ENCODE measurements at regions not wholly inside any gene's neighbourhood (a gene's known extent, or its start where the extent isn't known, plus 50 kb on each side); places are given as distances from the start of the nearest gene placed in this dataset.
"Not testable (repeated sequence)": the region's sequence is repeated elsewhere in the genome, so short reads cannot be mapped to it uniquely, and the experiment has no call there.

GRCh38 chr13:70995338-70995737, 871.7 kb downstream of the DACH1 start:
- Mint-ChIP-seq H3K27me3 (ENCODE audit: low read depth) (no peaks in the 10 kb centered on the region), H3K27ac (no peak overlapping the region), H3K4me1 (ENCODE audit: low read depth) (no peaks in the 10 kb centered on the region), H3K4me3 (ENCODE audit: low read depth) (no peak overlapping the region), H3K9me3 (no peaks in the 10 kb centered on the region), H3K36me3 (ENCODE audit: low read depth) (no peaks in the 10 kb centered on the region)
- intact Hi-C loops (cut with micrococcal nuclease), result no loop called here
- DNase-seq (ENCODE audit: low spot score), result no peak

GRCh38 chr13:70994191-70994590, 872.8 kb downstream of the DACH1 start:
- H3K4me1 Mint-ChIP-seq (ENCODE audit: low read depth), result no peaks in the 10 kb centered on the region
- H3K27me3 Mint-ChIP-seq (ENCODE audit: low read depth), result no peaks in the 10 kb centered on the region
- H3K9me3 Mint-ChIP-seq, result no peaks in the 10 kb centered on the region
- no peaks in the 10 kb centered on the region for H3K36me3 Mint-ChIP-seq (ENCODE audit: low read depth)
- intact Hi-C loops (cut with micrococcal nuclease), result no loop called here
- no peak overlapping the region for H3K27ac Mint-ChIP-seq
- DNase-seq (ENCODE audit: low spot score), result no peak
- no peak overlapping the region for H3K4me3 Mint-ChIP-seq (ENCODE audit: low read depth)

DNA sequence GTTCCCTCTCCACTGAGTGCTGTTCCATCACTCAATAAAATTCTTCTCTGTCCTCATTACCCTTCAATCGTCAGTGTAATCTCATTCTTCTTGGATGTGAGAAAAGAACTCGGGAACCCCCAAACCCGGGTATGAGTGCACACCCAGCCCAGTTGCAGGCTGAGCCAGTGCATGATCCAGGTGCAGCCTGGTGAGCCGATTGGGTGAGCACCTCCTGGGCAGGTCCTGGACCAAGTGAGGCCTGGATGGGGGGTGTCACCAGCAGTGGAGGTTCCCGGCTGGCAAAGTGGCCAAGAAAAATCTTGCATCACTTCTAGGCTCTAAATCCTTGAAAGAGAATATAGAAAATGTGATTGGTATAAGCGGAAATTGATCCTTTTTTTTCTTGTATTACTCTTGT, 878.8 kb upstream of the KLHL1 start:
- Mint-ChIP-seq H3K36me3 (ENCODE audit: low read depth) (no peaks in the 10 kb centered on the region), H3K9me3 (no peaks in the 10 kb centered on the region), H3K4me1 (ENCODE audit: low read depth) (no peaks in the 10 kb centered on the region), H3K27ac (no peak overlapping the region), H3K27me3 (ENCODE audit: low read depth) (no peaks in the 10 kb centered on the region), H3K4me3 (ENCODE audit: low read depth) (no peak overlapping the region)
- DNase-seq (ENCODE audit: low spot score), result no peak
- intact Hi-C loops (cut with micrococcal nuclease), result no loop called here

- Mint-ChIP-seq H3K4me3 (ENCODE audit: low read depth) (no peak overlapping the region), H3K36me3 (ENCODE audit: low read depth) (no peaks in the 10 kb centered on the region), H3K27ac (no peak overlapping the region), H3K9me3 (no peaks in the 10 kb centered on the region), H3K27me3 (ENCODE audit: low read depth) (no peaks in the 10 kb centered on the region), H3K4me1 (ENCODE audit: low read depth) (no peaks in the 10 kb centered on the region)
- intact Hi-C loops (cut with micrococcal nuclease), result no loop called here
- no peak for DNase-seq (ENCODE audit: low spot score)
Measured at GRCh38 chr13:70985371-70985770, 877.1 kb upstream of the KLHL1 start.

GRCh38 chr13:70981219-70981618, 873.0 kb upstream of the KLHL1 start:
- H3K27me3 Mint-ChIP-seq (ENCODE audit: low read depth); DNase-seq (ENCODE audit: low spot score); intact Hi-C loops (cut with micrococcal nuclease); H3K27ac Mint-ChIP-seq; H3K9me3 Mint-ChIP-seq; H3K36me3 Mint-ChIP-seq (ENCODE audit: low read depth); H3K4me1 Mint-ChIP-seq (ENCODE audit: low read depth); H3K4me3 Mint-ChIP-seq (ENCODE audit: low read depth): not testable (repeated sequence)

DNA sequence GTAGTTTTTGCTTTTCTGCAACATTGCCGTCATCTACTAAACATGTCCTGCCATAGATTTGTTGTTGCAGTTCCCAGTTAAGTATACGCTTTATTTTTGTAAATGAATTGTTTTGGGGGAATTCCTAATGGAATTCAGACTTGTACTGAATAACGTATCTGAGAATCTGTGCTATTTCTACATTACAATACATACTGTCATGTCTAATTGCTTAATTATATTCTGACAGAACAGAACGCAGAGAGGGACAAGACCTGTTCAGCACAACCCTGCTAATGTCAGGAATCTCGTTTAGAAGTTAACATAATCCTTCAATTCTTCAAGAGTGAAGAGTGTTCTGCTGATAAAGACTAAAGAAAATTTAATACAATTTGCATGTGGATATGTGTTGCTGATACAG, 861.1 kb upstream of the KLHL1 start:
- Mint-ChIP-seq H3K4me1 (ENCODE audit: low read depth) (no peaks in the 10 kb centered on the region), H3K27ac (no peak overlapping the region), H3K9me3 (no peaks in the 10 kb centered on the region), H3K36me3 (ENCODE audit: low read depth) (no peaks in the 10 kb centered on the region), H3K27me3 (ENCODE audit: low read depth) (no peaks in the 10 kb centered on the region), H3K4me3 (ENCODE audit: low read depth) (no peak overlapping the region)
- no peak for DNase-seq (ENCODE audit: low spot score)
- intact Hi-C loops (cut with micrococcal nuclease), result loop anchor here (10.0 kb wide), 1 partner anchor 905 kb away; no protein-coding TSS in a partner anchor

DNA sequence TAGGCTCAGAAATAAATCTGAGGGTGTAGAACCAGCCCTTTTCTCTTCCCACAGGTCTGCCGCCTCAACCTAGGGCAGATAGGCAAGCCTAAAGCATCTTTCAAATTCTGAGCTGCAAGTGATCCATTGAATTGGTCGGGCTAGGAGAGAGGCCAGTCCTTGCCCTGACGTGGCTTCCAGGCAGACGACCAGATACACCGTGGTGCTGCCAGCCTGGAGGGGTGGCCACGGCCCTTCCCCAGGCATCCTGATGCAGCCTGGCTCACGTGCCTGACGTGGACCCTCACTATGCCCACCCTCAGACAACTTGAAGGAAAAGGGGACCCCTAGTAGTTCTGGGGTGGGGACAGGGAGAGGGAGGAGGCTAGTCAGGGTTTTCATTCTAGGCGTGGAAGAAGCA, 859.3 kb upstream of the KLHL1 start:
- no peak overlapping the region for H3K4me3 Mint-ChIP-seq (ENCODE audit: low read depth)
- no peak for DNase-seq (ENCODE audit: low spot score)
- H3K4me1 Mint-ChIP-seq (ENCODE audit: low read depth), result no peaks in the 10 kb centered on the region
- intact Hi-C loops (cut with micrococcal nuclease), result loop anchor here (10.0 kb wide), 1 partner anchor 907 kb away; no protein-coding TSS in a partner anchor
- no peaks in the 10 kb centered on the region for H3K9me3 Mint-ChIP-seq
- no peaks in the 10 kb centered on the region for H3K27me3 Mint-ChIP-seq (ENCODE audit: low read depth)
- H3K36me3 Mint-ChIP-seq (ENCODE audit: low read depth), result no peaks in the 10 kb centered on the region
- H3K27ac Mint-ChIP-seq, result no peak overlapping the region

DNA sequence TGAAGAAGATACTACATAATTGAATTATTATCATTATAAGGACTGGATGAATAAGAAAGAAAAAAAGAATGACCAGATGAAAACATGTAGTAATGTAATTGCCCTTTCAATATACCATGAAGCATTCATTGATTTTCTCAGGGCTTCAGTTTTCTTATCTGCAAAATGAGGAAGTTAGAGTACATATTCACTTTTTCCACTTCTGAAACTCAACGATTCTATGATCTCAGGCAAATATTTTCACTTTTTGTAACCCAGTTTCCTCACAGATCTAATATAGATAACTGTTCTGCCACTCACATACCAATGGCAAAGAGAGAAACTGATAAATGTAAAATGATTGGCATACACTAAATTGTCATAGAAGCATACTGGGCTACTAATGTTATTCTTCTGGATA, 856.6 kb upstream of the KLHL1 start:
- no peak overlapping the region for H3K4me3 Mint-ChIP-seq (ENCODE audit: low read depth)
- no peaks in the 10 kb centered on the region for H3K36me3 Mint-ChIP-seq (ENCODE audit: low read depth)
- intact Hi-C loops (cut with micrococcal nuclease), result loop anchor here (10.0 kb wide), 1 partner anchor 910 kb away; no protein-coding TSS in a partner anchor
- H3K27me3 Mint-ChIP-seq (ENCODE audit: low read depth), result no peaks in the 10 kb centered on the region
- H3K9me3 Mint-ChIP-seq, result no peaks in the 10 kb centered on the region
- no peaks in the 10 kb centered on the region for H3K4me1 Mint-ChIP-seq (ENCODE audit: low read depth)
- no peak overlapping the region for H3K27ac Mint-ChIP-seq
- no peak for DNase-seq (ENCODE audit: low spot score)

GRCh38 chr13:70964124-70964523, 855.9 kb upstream of the KLHL1 start:
- no peak overlapping the region for H3K27ac Mint-ChIP-seq
- no peak overlapping the region for H3K4me3 Mint-ChIP-seq (ENCODE audit: low read depth)
- H3K4me1 Mint-ChIP-seq (ENCODE audit: low read depth), result no peaks in the 10 kb centered on the region
- H3K27me3 Mint-ChIP-seq (ENCODE audit: low read depth), result no peaks in the 10 kb centered on the region
- intact Hi-C loops (cut with micrococcal nuclease), result loop anchor here (10.0 kb wide), 1 partner anchor 911 kb away; no protein-coding TSS in a partner anchor
- no peaks in the 10 kb centered on the region for H3K36me3 Mint-ChIP-seq (ENCODE audit: low read depth)
- no peak for DNase-seq (ENCODE audit: low spot score)
- no peaks in the 10 kb centered on the region for H3K9me3 Mint-ChIP-seq

DNA sequence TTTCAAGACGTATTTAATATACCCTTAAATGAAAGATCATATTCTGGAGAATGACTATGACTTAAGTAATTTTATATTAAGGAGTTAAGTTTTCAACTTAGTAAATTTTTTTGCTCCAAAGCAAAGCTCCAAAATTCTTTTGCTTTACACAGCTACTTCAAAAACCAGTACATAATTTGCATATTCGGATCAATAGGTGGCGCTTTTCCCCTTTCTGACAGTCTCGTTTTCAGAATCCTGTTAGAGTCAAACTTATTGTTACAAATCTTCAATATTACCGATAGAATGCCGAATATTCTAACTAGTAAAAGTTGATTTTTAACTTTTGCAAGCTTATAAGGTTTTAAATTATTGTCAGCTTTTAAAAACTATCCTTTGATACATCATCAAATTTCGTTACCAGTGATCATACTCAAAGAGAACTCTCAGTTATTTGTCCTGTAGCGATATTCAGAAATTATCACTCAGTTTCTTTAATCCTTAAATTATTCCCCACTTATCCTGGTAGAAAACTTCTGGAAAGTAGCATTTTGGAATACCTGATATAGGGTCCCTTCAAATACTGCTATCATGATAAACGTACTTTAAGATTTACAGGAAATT, 852.7 kb upstream of the KLHL1 start:
- Mint-ChIP-seq H3K36me3 (ENCODE audit: low read depth) (no peaks in the 10 kb centered on the region), H3K4me3 (ENCODE audit: low read depth) (no peak overlapping the region), H3K27me3 (ENCODE audit: low read depth) (no peaks in the 10 kb centered on the region), H3K27ac (no peak overlapping the region), H3K4me1 (ENCODE audit: low read depth) (no peaks in the 10 kb centered on the region), H3K9me3 (no peaks in the 10 kb centered on the region)
- DNase-seq (ENCODE audit: low spot score), result no peak
- intact Hi-C loops (cut with micrococcal nuclease), result loop anchor here (10.0 kb wide), 1 partner anchor 914 kb away; no protein-coding TSS in a partner anchor

DNA sequence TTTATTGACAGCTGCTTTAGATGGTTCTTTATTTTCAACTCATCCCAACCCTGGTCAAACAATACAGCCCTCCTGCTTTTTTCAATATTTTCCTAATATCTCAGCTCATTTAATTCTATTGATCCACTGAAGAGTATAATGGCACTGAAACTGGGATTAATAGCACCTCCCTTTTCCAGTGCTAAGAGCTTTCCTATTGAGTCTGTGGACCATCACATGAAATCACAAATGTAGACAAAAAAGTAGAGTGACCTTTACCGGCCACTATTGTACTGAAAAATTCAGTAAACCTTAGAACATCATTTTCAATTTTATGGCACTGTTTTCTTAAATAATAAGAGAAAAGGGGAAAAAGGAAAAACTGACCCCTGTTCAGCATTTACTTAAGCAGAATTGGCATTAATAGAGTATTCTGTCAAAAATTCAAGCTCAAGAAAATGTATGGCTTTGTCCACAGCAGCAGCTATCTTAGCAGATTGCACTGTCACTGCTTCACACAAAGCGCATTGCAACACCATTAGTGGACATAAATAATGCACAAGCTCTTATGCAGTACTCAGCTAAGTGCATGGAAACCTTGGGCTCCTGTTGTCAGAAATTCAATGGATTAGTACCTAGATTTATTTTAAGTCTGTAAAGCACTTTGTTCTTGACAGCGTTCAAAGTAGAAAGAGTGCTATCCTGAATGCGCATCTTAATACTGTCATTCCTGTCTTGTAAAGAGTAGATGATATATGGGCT, 851.0 kb upstream of the KLHL1 start:
- Mint-ChIP-seq H3K27ac (no peak overlapping the region), H3K36me3 (ENCODE audit: low read depth) (no peaks in the 10 kb centered on the region), H3K4me1 (ENCODE audit: low read depth) (no peaks in the 10 kb centered on the region), H3K9me3 (no peaks in the 10 kb centered on the region), H3K4me3 (ENCODE audit: low read depth) (no peak overlapping the region), H3K27me3 (ENCODE audit: low read depth) (no peaks in the 10 kb centered on the region)
- intact Hi-C loops (cut with micrococcal nuclease), result no loop called here
- DNase-seq (ENCODE audit: low spot score), result no peak

- intact Hi-C loops (cut with micrococcal nuclease), result no loop called here
- Mint-ChIP-seq H3K4me3 (ENCODE audit: low read depth) (no peak overlapping the region), H3K9me3 (no peaks in the 10 kb centered on the region), H3K36me3 (ENCODE audit: low read depth) (no peaks in the 10 kb centered on the region), H3K4me1 (ENCODE audit: low read depth) (no peaks in the 10 kb centered on the region), H3K27me3 (ENCODE audit: low read depth) (no peaks in the 10 kb centered on the region), H3K27ac (no peak overlapping the region)
- no peak for DNase-seq (ENCODE audit: low spot score)
Measured at GRCh38 chr13:70955887-70956286, 847.6 kb upstream of the KLHL1 start.

DNA sequence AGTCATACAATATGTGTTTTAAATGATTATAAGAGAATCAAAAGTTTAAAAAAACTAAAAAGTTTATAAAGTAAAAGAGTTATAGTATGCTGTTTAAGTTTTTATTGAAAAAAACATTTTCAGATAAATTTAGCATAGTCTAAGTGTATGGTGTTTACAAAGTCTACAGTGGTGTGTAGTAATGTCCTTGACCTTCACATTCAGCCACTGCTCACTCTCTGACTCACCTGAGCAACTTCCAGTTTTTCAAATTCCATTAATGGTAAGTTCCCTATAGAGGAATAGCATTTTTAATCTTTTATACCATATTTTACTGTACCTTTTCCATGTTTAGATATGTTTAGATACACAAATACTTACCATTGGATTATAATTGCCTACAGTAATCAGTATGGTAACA, 842.4 kb upstream of the KLHL1 start:
- no peaks in the 10 kb centered on the region for H3K27me3 Mint-ChIP-seq (ENCODE audit: low read depth)
- H3K9me3 Mint-ChIP-seq, result no peaks in the 10 kb centered on the region
- intact Hi-C loops (cut with micrococcal nuclease), result no loop called here
- no peak overlapping the region for H3K27ac Mint-ChIP-seq
- H3K36me3 Mint-ChIP-seq (ENCODE audit: low read depth), result no peaks in the 10 kb centered on the region
- no peaks in the 10 kb centered on the region for H3K4me1 Mint-ChIP-seq (ENCODE audit: low read depth)
- H3K4me3 Mint-ChIP-seq (ENCODE audit: low read depth), result no peak overlapping the region
- DNase-seq (ENCODE audit: low spot score), result no peak

Data from activated T-helper 2 cell treated with anti-CD3 and anti-CD28 coated beads, Interferon-gamma antibody, Interleukin-2, Interleukin-4, amounts not matched to agents 10 μg/mL and 5 μg/mL and 100 μg/mL, durations not matched to agents 14 hours and 24 hours and 36 hours (primary cell).